Upper lobe of left lung (tissue), 4 donors: ENCODE measurements at regions not wholly inside any gene's neighbourhood (a gene's known extent, or its start where the extent isn't known, plus 50 kb on each side); places are given as distances from the start of the nearest gene placed in this dataset.

ENCODE experiments used
- POLR2A ChIP-seq, 4 donors: fragments of 450-650 bp; IDR thresholded peaks; one replicate each; pipeline ENCODE4 v1.5.1; 2016 to 2017; ENCODE audit warnings: antibody characterized with exemption in 4 of 4, mild to moderate bottlenecking in 2 of 4
- TF ChIP-seq, protein P1 (sequence below), 6 experiments: fragments of 450-650 bp in 4 of 6; fragments of 200-600 bp in 2 of 6; sonication (generic) in 2 of 6; IDR thresholded peaks; one replicate each; pipeline ENCODE4 v1.5.1; 2016 to 2019; ENCODE audit warnings: antibody characterized with exemption in 6 of 6

DNA sequence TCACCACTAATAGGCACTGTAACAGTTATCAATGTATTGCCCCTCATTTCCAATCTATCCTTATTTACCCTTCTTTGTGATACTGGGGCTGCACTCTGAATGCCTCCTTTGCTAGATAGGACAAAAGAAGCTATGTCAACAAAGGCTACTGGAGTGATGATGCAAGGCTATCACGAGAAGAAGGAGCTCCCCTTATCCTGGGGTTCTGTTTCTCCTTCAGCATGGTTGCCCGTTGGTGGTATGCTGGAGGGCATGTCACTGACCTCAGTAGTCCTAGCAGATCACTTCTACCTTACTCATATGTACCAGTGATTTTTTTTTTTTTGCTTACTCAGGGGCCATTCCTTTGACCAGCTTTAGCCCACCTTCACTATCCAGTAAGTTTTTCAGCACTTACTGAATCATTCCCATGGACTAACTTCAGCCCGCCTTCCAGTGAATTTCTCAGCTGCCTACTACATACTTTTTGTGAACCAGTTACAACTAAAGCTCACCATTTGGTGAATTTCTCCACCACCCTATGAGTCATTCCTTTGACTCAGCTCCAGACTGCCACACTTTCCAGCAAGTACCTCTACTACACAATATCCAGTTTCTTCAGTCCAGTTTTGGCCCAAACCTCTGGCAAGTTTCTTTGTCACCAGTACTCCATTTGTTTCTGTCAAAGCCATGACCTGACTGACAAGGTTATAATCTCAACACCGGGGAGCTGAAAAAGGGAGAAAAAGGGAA lies 944.5 kb downstream of the KCNT2 start:
- TF ChIP-seq, protein P1, sequence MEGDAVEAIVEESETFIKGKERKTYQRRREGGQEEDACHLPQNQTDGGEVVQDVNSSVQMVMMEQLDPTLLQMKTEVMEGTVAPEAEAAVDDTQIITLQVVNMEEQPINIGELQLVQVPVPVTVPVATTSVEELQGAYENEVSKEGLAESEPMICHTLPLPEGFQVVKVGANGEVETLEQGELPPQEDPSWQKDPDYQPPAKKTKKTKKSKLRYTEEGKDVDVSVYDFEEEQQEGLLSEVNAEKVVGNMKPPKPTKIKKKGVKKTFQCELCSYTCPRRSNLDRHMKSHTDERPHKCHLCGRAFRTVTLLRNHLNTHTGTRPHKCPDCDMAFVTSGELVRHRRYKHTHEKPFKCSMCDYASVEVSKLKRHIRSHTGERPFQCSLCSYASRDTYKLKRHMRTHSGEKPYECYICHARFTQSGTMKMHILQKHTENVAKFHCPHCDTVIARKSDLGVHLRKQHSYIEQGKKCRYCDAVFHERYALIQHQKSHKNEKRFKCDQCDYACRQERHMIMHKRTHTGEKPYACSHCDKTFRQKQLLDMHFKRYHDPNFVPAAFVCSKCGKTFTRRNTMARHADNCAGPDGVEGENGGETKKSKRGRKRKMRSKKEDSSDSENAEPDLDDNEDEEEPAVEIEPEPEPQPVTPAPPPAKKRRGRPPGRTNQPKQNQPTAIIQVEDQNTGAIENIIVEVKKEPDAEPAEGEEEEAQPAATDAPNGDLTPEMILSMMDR (IDR thresholded peaks at IDR 0.05), result no peak
- no peak for TF ChIP-seq POLR2A (IDR thresholded peaks at IDR 0.05)
